Muscle of leg (tissue), 3 donors: ENCODE measurements at regions not wholly inside any gene's neighbourhood (a gene's known extent, or its start where the extent isn't known, plus 50 kb on each side); places are given as distances from the start of the nearest gene placed in this dataset.

ENCODE experiments used
- DNase-seq: peaks from one replicate; pipeline ENCODE4 v3.0.0; 2013
- H3K27ac ChIP-seq: one replicate; pipeline ENCODE4 v1.5.1; 2013; ENCODE audit warnings: mild to moderate bottlenecking, low read length, control low read depth
- H3K27me3 ChIP-seq: one replicate; pipeline ENCODE4 v1.6.1; 2013; ENCODE audit warnings: low read length; ENCODE audit not compliant: control insufficient read depth, insufficient read depth
- H3K36me3 ChIP-seq: one replicate; pipeline ENCODE4 v1.6.1; 2013; ENCODE audit warnings: low read length; ENCODE audit not compliant: control insufficient read depth, insufficient read depth
- H3K4me1 ChIP-seq: one replicate; pipeline ENCODE4 v1.6.1; 2013; ENCODE audit warnings: low read length; ENCODE audit not compliant: control insufficient read depth, insufficient read depth
- H3K4me3 ChIP-seq: one replicate; pipeline ENCODE4 v1.5.1; 2013; ENCODE audit warnings: low read length, control low read depth
- H3K9me3 ChIP-seq: replicated peaks from 2 replicates; pipeline ENCODE4 v1.6.1; 2013; ENCODE audit warnings: low read depth, low read length; ENCODE audit not compliant: control insufficient read depth
- WGBS: methylation state at CpG from one replicate; pipeline ENCODE4 v1.1.5; 2013; ENCODE audit warnings: missing lambda C conversion rate; ENCODE audit not compliant: insufficient coverage; 5-methylcytosine and 5-hydroxymethylcytosine counted together

DNA sequence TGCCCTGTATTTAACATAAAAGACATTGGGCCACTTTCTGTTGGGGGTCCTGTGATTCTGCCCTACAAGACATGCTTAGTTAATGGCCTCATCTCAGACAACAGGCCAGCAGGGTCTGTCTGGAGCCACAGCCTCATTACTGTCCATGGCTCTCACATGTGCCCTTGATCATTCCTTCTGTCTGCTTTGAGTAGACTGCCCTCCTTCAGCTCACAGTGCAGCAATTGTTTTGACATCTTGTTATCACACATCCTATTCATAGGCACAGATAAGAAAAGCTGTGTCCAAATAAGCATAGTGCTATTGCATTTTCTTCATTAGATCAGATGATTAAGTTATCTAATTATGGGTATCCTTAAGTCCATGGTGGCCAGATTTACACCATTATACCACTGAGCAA, 127.9 kb downstream of the KCTD12 start:
- peaks cover 2% of the 10 kb centered on the region for H3K4me1 ChIP-seq
- no peaks in the 10 kb centered on the region for H3K27me3 ChIP-seq
- H3K9me3 ChIP-seq: no peaks in the 10 kb centered on the region
- no peaks in the 10 kb centered on the region for H3K36me3 ChIP-seq
- no peak overlapping the region for H3K4me3 ChIP-seq
- no peak overlapping the region for H3K27ac ChIP-seq
- DNase-seq: no peak

DNA sequence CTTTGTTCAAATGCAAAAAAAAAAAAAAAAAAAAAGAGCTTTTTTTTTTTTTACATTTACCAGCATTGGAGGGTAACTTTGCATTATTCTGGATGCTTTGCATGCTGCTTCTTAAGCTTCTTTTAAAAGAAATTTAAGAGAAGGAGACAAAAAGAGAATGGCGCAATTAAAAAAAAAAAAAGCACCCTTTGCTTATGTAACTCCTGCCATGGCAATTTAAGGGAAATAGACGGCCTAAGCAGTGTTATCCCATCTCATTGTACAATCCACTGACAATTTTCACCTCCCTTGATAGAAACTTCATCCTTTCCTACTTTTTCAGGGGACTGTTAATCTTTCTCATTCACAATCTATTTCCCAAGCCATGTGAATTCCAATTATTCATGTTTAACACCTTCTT, 129.8 kb downstream of the KCTD12 start:
- Histone ChIP-seq H3K27me3 (no peaks in the 10 kb centered on the region), H3K9me3 (no peaks in the 10 kb centered on the region), H3K27ac (no peak overlapping the region), H3K36me3 (no peaks in the 10 kb centered on the region), H3K4me1 (no peaks in the 10 kb centered on the region), H3K4me3 (no peak overlapping the region)
- no peak for DNase-seq
- WGBS: 17% methylated on average over 1 of the region's 2 CpGs

DNA sequence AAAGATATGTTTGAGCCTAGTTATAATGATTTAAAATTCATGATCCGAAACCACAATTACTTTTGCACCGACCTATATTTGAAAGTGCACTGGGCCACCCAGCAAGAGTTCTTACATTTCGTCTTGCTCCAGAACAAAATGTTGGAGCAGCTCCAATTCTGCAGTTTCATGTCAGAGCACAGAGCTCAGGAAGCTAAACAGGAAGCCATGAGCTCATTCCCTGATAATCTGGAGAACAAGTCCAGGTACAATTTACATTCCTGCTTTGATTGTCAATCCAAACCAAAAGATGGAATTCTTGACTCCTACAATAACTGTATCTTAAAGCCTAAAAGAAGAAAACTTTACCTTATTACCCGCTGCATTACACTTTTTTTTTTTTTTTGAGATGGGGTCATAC, 131.8 kb downstream of the KCTD12 start:
- Histone ChIP-seq H3K4me1 (no peaks in the 10 kb centered on the region), H3K27ac (no peak overlapping the region), H3K27me3 (no peaks in the 10 kb centered on the region), H3K4me3 (no peak overlapping the region), H3K36me3 (no peaks in the 10 kb centered on the region), H3K9me3 (no peaks in the 10 kb centered on the region)
- peak; percentile 71 for DNase-seq
- 23% methylated on average over 2 of the region's 4 CpGs for WGBS

GRCh38 chr13:76751278-76751677, 134.9 kb downstream of the KCTD12 start:
- H3K27ac ChIP-seq: no peak overlapping the region
- no peaks in the 10 kb centered on the region for H3K27me3 ChIP-seq
- DNase-seq: no peak
- 95% methylated on average over 2 of the region's 3 CpGs for WGBS
- H3K4me1 ChIP-seq: no peaks in the 10 kb centered on the region
- no peaks in the 10 kb centered on the region for H3K36me3 ChIP-seq
- H3K4me3 ChIP-seq: no peak overlapping the region
- no peaks in the 10 kb centered on the region for H3K9me3 ChIP-seq

DNA sequence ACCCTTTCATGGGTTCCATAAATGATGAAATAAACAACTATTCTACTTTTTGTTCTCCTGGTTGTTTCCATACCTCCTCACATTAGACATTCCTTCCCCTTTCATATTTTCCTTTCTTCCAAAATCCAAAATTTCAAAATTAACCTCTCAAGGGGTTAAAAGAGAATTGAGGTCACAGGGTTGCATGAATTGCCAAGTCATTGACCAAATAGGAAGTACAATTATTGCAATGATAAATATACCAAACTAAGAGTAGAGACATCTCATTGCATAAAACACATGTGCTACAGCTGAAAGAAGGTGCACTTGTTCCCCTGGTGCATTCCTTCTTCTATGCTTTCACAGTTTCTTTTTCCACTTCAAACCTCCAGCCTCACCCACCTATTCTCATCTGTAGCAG, 136.1 kb downstream of the KCTD12 start:
- Histone ChIP-seq H3K9me3 (no peaks in the 10 kb centered on the region), H3K4me1 (no peaks in the 10 kb centered on the region), H3K36me3 (no peaks in the 10 kb centered on the region), H3K27ac (no peak overlapping the region), H3K4me3 (no peak overlapping the region), H3K27me3 (no peaks in the 10 kb centered on the region)
- DNase-seq: no peak

- peaks cover 7% of the 10 kb centered on the region for H3K9me3 ChIP-seq
- no peaks in the 10 kb centered on the region for H3K36me3 ChIP-seq
- peak; percentile 57 for DNase-seq
- peak overlapping the region; percentile 47 for H3K27ac ChIP-seq
- H3K4me1 ChIP-seq: no peaks in the 10 kb centered on the region
- no peaks in the 10 kb centered on the region for H3K27me3 ChIP-seq
- no CpG with 5 or more reads among the region's 3 CpGs for WGBS
- no peak overlapping the region for H3K4me3 ChIP-seq
These were observed 140.7 kb downstream of the KCTD12 start for GRCh38 chr13:76745261-76746200.

DNA sequence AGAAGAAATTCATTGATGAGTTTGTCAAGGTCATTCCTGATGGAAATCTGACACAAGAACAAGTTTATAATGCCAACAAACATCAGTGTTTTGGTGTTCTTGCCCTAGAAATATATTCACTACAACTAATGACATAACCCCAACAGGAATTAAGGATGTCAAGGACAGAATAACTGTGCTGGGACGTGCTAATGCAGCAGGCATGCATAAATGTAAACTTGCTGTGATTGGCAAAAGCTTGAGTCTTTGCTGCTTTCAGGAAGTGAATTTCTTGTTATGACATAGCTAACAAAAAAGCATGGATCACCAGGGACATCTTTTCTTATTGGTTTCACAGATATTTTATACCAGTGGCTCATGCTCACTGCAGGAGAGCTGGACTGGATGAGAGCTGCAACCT, 144.6 kb downstream of the KCTD12 start:
- WGBS: 60% methylated on average over 1 of the region's 1 CpG
- no peaks in the 10 kb centered on the region for H3K36me3 ChIP-seq
- H3K4me1 ChIP-seq: no peaks in the 10 kb centered on the region
- H3K4me3 ChIP-seq: no peak overlapping the region
- H3K27me3 ChIP-seq: no peaks in the 10 kb centered on the region
- H3K27ac ChIP-seq: no peak overlapping the region
- peaks cover 7% of the 10 kb centered on the region for H3K9me3 ChIP-seq
- DNase-seq: no peak

- Histone ChIP-seq H3K4me3 (no peak overlapping the region), H3K36me3 (no peaks in the 10 kb centered on the region), H3K27me3 (no peaks in the 10 kb centered on the region), H3K9me3 (peaks cover 7% of the 10 kb centered on the region), H3K4me1 (no peaks in the 10 kb centered on the region), H3K27ac (no peak overlapping the region)
- WGBS: no CpG with 5 or more reads among the region's 1 CpG
- DNase-seq: no peak
These were observed 145.2 kb downstream of the KCTD12 start for GRCh38 chr13:76741046-76741445.

DNA sequence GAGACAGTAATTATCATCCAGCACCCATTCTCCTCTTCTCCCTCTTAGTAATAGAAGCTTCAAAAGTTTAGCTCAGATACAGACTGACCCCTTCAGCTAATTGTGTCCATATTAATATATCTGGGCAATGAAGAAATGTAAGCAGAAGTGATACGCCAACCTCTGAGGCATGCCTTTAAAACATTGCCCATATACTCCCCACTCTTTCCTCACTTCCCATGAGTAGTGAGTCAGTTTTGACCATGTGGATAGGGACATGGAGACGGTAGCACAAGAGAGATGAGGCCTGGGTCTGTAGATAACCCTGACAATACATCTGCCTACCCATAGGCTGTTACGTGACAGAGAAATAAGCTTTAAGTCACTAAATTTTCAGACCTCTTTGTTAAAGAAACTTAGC, 147.6 kb downstream of the KCTD12 start:
- Histone ChIP-seq H3K4me3 (no peak overlapping the region), H3K36me3 (no peaks in the 10 kb centered on the region), H3K9me3 (peaks cover 7% of the 10 kb centered on the region), H3K4me1 (no peaks in the 10 kb centered on the region), H3K27ac (no peak overlapping the region), H3K27me3 (no peaks in the 10 kb centered on the region)
- no CpG with 5 or more reads among the region's 3 CpGs for WGBS
- DNase-seq: no peak

DNA sequence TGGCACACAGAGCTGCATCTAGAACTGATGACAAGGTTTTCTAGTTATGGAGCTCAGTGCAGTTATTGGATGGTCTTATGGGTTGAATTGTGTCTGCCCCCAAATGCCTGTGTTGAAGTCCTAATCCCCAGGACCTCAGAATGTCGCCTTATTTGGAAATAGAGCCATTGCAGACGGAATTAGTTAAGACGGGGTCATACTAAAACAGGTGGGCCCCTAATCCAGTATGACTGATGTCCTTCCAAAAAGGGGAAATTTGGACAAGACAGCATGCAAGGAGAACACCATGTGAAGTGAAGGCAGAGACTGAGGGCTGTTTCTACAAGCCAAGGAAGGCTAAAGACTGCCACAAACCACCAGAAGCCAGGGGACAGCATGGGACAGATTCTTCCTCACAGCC, 148.7 kb downstream of the KCTD12 start:
- H3K4me3 ChIP-seq: no peak overlapping the region
- H3K4me1 ChIP-seq: no peaks in the 10 kb centered on the region
- 71% methylated on average over 3 of the region's 3 CpGs for WGBS
- no peaks in the 10 kb centered on the region for H3K36me3 ChIP-seq
- peaks cover 7% of the 10 kb centered on the region for H3K9me3 ChIP-seq
- no peak for DNase-seq
- no peaks in the 10 kb centered on the region for H3K27me3 ChIP-seq
- H3K27ac ChIP-seq: no peak overlapping the region

DNA sequence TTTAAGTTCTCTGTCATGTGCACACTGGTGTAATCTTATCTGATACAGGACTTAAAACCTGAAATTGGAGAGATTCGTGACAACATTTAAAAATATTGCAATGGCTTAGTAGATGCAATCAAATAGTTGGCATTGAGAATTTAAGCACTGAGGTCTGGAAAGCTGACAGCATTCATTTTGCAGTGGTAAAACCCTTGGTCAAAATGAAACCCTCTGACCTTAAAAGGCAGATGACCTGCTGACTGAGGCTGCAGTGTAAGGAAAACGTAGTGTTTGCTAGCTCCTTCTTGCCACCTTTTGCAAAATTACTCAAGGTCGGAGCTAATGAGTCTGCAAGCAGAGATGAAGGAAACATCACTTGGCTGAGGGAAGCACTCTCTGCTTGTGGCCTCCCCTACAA, 150.6 kb downstream of the KCTD12 start:
- Histone ChIP-seq H3K36me3 (no peaks in the 10 kb centered on the region), H3K27ac (no peak overlapping the region), H3K4me1 (no peaks in the 10 kb centered on the region), H3K27me3 (no peaks in the 10 kb centered on the region), H3K9me3 (no peaks in the 10 kb centered on the region), H3K4me3 (no peak overlapping the region)
- no peak for DNase-seq
- WGBS: 70% methylated on average over 2 of the region's 3 CpGs
